DND-41 (cell line): ENCODE measurements at regions not wholly inside any gene's neighbourhood (a gene's known extent, or its start where the extent isn't known, plus 50 kb on each side); places are given as distances from the start of the nearest gene placed in this dataset.

ENCODE experiments used
- EZH2 ChIP-seq: IDR thresholded peaks from 3 replicates; pipeline ENCODE4 v1.6.1; 2012; ENCODE audit warnings: borderline replicate concordance, low read depth, mild to moderate bottlenecking, moderate library complexity, low read length, inconsistent platforms; ENCODE audit not compliant: severe bottlenecking
- TF ChIP-seq, protein P1 (sequence below): IDR thresholded peaks from 2 replicates; pipeline ENCODE4 v1.5.1; 2012; ENCODE audit warnings: borderline replicate concordance, low read length, moderate library complexity, mild to moderate bottlenecking; ENCODE audit not compliant: poor library complexity, severe bottlenecking; ENCODE audit errors: extremely low read depth

DNA sequence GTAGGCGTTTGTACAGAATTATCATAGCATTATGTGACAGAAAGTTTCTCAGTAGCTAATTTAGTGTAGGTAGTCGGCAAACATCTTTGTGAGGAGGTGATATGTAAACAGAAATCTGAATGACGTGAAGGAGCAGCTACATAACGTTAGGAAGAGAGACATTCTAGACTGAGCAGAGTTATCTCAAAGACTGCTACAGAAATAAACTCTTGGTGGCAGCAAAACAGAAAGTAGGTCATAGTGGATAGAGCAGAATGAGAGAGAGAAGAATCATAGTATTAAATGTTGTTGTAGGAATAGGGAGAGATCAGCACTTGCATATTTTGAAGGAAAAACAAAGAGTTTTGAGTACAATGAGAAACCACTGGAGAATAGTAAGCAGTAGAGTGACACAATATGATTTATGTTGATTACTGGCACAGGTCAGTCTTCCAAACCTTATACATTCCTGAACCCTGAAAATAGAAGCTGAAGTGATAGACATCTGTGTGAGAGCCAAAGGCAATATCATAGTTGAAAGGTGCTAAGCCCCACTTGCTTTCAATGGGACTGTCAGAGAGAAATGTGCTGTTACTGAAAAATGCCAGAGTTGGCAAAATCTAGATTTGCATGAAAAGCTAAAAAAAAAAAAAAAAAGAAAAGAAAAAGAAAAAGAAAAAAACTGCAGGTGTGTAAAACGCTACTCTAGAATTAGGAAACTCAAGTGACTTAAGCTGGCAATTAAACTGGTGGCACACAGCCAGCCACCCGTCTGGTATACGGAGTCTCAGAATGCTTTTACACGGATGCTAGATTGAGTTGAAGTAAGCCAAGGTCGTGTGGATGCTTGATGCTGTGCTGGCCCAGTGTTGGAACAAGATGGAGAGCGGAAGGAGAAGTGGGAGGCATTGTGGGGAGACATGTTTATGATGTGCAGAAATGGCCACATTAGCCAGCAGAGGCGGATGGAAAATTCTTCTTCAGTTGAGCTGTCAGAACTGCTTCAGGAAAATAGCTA lies 750.2 kb upstream of the HS3ST1 start:
- TF ChIP-seq, protein P1, sequence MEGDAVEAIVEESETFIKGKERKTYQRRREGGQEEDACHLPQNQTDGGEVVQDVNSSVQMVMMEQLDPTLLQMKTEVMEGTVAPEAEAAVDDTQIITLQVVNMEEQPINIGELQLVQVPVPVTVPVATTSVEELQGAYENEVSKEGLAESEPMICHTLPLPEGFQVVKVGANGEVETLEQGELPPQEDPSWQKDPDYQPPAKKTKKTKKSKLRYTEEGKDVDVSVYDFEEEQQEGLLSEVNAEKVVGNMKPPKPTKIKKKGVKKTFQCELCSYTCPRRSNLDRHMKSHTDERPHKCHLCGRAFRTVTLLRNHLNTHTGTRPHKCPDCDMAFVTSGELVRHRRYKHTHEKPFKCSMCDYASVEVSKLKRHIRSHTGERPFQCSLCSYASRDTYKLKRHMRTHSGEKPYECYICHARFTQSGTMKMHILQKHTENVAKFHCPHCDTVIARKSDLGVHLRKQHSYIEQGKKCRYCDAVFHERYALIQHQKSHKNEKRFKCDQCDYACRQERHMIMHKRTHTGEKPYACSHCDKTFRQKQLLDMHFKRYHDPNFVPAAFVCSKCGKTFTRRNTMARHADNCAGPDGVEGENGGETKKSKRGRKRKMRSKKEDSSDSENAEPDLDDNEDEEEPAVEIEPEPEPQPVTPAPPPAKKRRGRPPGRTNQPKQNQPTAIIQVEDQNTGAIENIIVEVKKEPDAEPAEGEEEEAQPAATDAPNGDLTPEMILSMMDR = no peak
- TF ChIP-seq EZH2 = no peak
